Lung (tissue), 11 donors: ENCODE measurements at regions not wholly inside any gene's neighbourhood (a gene's known extent, or its start where the extent isn't known, plus 50 kb on each side); places are given as distances from the start of the nearest gene placed in this dataset.

Experiments
- ATAC-seq: fragments of 200-7000 bp; cut with Tn5 transposase; one replicate; pipeline ENCODE4 v1.9.1; 2020; ENCODE audit warnings: moderate number of reproducible peaks; ENCODE audit not compliant: insufficient read depth, low FRiP score
- DNase-seq, 3 donors: peaks; one replicate each; pipeline ENCODE4 v3.0.0-alpha.2; 2013 to 2017
- H3K27ac ChIP-seq, 2 donors: one replicate each; pipeline ENCODE4 v1.5.1; 2013; ENCODE audit warnings: mild to moderate bottlenecking in 2 of 2, moderate library complexity in 2 of 2, control low read depth in 1 of 2, inconsistent platforms in 1 of 2, low read depth in 1 of 2, low read length in 1 of 2
- H3K27me3 ChIP-seq, 3 donors: one replicate each; pipeline ENCODE4 v1.5.1; 2013; ENCODE audit warnings: low read length in 2 of 3; ENCODE audit not compliant: control insufficient read depth in 3 of 3, insufficient read depth in 3 of 3
- H3K36me3 ChIP-seq, 4 donors: one replicate each; pipeline ENCODE4 v1.5.1; 2013; ENCODE audit warnings: low read length in 4 of 4, mild to moderate bottlenecking in 1 of 4, moderate library complexity in 1 of 4; ENCODE audit not compliant: control insufficient read depth in 4 of 4, insufficient read depth in 4 of 4
- H3K4me1 ChIP-seq, 5 donors: one replicate each; pipeline ENCODE4 v1.5.1; 2013; ENCODE audit warnings: low read length in 5 of 5, mild to moderate bottlenecking in 2 of 5, moderate library complexity in 1 of 5; ENCODE audit not compliant: control insufficient read depth in 5 of 5, insufficient read depth in 5 of 5
- H3K4me3 ChIP-seq: one replicate; pipeline ENCODE4 v1.5.1; 2013; ENCODE audit warnings: mild to moderate bottlenecking, control low read depth, moderate library complexity
- H3K9ac ChIP-seq, 2 donors: one replicate each; pipeline ENCODE4 v1.5.1; 2013; ENCODE audit warnings: low read length in 2 of 2, control low read depth in 1 of 2; ENCODE audit not compliant: insufficient read depth in 1 of 2
- H3K9me3 ChIP-seq, 4 donors: one replicate each; pipeline ENCODE4 v1.5.1; 2013; ENCODE audit warnings: low read length in 3 of 4, mild to moderate bottlenecking in 1 of 4, moderate library complexity in 1 of 4; ENCODE audit not compliant: control insufficient read depth in 4 of 4, insufficient read depth in 3 of 4
- CTCF ChIP-seq: IDR thresholded peaks from 2 replicates; pipeline ENCODE4 v1.5.1; 2012; ENCODE audit warnings: mild to moderate bottlenecking; ENCODE audit errors: control extremely low read depth, extremely low read depth
- WGBS, 2 donors: extraction: QIAGEN DNeasy Blood & Tissue Kit; methylation state at CpG; one replicate each; pipeline ENCODE4 v1.1.7; 2013; 5-methylcytosine and 5-hydroxymethylcytosine counted together
- donor health status: control.
- donor health status: control.
- donor health status: Bipolar disorder and iron deficiency.
- donor health status: healthy.
- donor health status: DM: yes; HTN: yes; CAD: no.

GRCh38 chr2:128405467-128405900 is 86.8 kb upstream of the HS6ST1 start:
- H3K9me3 ChIP-seq, result no peaks in the 10 kb centered on the region
- H3K27me3 ChIP-seq, result no peaks in the 10 kb centered on the region
- no peak overlapping the region for H3K9ac ChIP-seq
- TF ChIP-seq CTCF, result no peak
- no peak for DNase-seq
- no peaks in the 10 kb centered on the region for H3K36me3 ChIP-seq
- WGBS, 2 donors, result 78 to 80% methylated on average over 5 of the region's 5 CpGs
- no peak overlapping the region for H3K27ac ChIP-seq
- peaks cover 0 to 11% (median 0%) of the 10 kb centered on the region in 5 donors for H3K4me1 ChIP-seq
- no peak overlapping the region for H3K4me3 ChIP-seq
- no peak for ATAC-seq

- no peak for DNase-seq
- Histone ChIP-seq H3K4me1 (peaks cover 0 to 11% (median 0%) of the 10 kb centered on the region in 5 donors), H3K4me3 (no peak overlapping the region), H3K9ac (no peak overlapping the region), H3K27me3 (no peaks in the 10 kb centered on the region), H3K27ac (no peak overlapping the region), H3K36me3 (no peaks in the 10 kb centered on the region), H3K9me3 (no peaks in the 10 kb centered on the region)
- 85 to 90% methylated on average over 6 of the region's 6 CpGs for WGBS, 2 donors
- no peak for ATAC-seq
- no peak for TF ChIP-seq CTCF
These were observed 87.4 kb upstream of the HS6ST1 start for GRCh38 chr2:128405981-128406613.

GRCh38 chr2:128406736-128407554 is 88.3 kb upstream of the HS6ST1 start:
- Histone ChIP-seq H3K27me3 (no peaks in the 10 kb centered on the region), H3K4me3 (no peak overlapping the region), H3K9me3 (no peaks in the 10 kb centered on the region), H3K4me1 (peaks cover 0 to 11% (median 0%) of the 10 kb centered on the region in 5 donors), H3K36me3 (no peaks in the 10 kb centered on the region), H3K27ac (no peak overlapping the region), H3K9ac (no peak overlapping the region)
- DNase-seq (no peak), ATAC-seq (no peak)
- WGBS, 2 donors, result 77 to 83% methylated on average over 18 of the region's 18 CpGs
- TF ChIP-seq CTCF, result no peak
